Esophagus muscularis mucosa (tissue), 3 donors: ENCODE measurements at regions not wholly inside any gene's neighbourhood (a gene's known extent, or its start where the extent isn't known, plus 50 kb on each side); places are given as distances from the start of the nearest gene placed in this dataset.

Source experiments
- CTCF ChIP-seq, 3 experiments: fragments of 200-600 bp in 2 of 3; fragments of 450-650 bp in 1 of 3; sonication (generic) in 2 of 3; IDR thresholded peaks; one replicate each; pipeline ENCODE4 v1.5.1; 2017 to 2019; ENCODE audit warnings: antibody characterized with exemption in 3 of 3, mild to moderate bottlenecking in 2 of 3, moderate library complexity in 1 of 3
- POLR2A ChIP-seq: fragments of 450-650 bp; IDR thresholded peaks from one replicate; pipeline ENCODE4 v1.6.1; 2017; ENCODE audit warnings: antibody characterized with exemption, moderate library complexity, mild to moderate bottlenecking, low read depth

GRCh38 chr11:95650276-95650675 is 139.3 kb downstream of the FAM76B start:
- TF ChIP-seq CTCF (IDR thresholded peaks at IDR 0.05) (no peak), POLR2A (no peak)
